GM19324 (cell line): ENCODE measurements at regions not wholly inside any gene's neighbourhood (a gene's known extent, or its start where the extent isn't known, plus 50 kb on each side); places are given as distances from the start of the nearest gene placed in this dataset.
A peak's percentile ranks its signal among the peaks of the same experiment; 100 is the strongest.

ENCODE experiments used
- ATAC-seq: cut with Tn5 transposase; IDR thresholded peaks from one replicate; pipeline ENCODE4 v1.9.1; 2021; ENCODE audit warnings: mild to moderate bottlenecking, moderate library complexity; ENCODE audit not compliant: unreplicated experiment, low FRiP score

DNA sequence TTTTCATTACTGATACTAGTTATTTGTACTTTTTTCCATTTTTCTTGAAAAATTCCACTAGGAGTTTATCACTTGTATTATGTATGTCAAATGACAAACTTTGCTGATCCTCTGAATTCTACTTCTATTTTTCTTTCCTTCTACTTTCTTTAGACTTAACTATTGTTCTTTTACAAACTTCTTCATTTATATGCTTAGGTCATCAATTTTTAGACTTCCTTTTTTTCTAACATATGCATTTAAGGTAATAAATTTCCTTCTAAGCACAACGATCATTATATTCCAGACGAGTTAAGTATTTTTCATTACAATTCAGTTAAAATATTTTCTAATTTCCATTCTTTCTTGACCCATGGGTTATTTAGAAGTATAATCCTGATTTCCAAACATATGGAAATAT lies 240.8 kb downstream of the NHLRC3 start:
- ATAC-seq = no peak

- ATAC-seq = no peak
Observed at GRCh38 chr13:39281539-39282150, 243.4 kb downstream of the NHLRC3 start.

DNA sequence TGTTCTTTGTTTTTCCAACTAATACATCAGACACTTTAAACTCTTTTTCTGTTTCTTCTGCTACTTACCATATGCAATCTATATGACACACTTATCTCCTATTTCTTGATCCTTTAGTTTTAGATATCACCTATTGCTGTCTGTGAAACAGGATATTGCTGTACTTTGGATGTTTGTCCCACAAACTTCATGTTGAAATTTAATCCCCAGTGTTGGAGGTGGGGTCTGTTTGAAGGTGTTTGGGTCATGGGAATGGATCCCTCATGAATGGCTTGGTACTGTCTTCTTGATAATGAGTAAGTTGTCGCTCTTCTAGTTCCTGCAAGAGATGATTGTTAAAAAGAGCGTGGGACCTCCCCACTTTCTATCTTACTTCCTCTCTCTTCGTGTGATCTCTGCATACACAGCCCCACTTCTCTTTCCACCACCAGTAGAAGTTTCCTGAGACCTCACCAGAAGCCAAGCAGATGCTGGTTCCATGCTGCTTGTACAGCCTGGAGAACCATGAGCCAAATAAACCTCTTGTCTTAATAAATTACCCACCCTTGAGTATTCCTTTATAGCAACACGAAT lies 244.2 kb downstream of the NHLRC3 start:
- peak; percentile 84 for ATAC-seq

DNA sequence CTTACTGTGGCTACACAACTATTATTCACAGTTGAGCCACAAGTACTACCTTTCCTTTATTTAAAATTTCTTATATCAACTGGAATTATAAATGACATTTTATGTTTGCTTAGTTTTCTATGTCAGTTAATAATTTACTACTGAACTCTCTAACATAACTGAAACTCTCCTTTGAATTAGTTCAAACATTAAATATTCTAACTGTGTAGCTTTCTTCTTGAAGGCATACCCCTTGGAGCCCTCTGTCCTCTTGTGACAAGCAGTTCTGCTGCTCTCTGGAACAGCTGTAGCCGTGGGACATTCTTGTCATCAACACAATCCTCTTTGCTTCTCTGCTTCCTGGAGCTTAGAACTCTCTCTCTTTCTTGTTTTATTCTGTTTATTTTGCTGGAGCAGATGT lies 244.8 kb downstream of the NHLRC3 start:
- ATAC-seq = peak; percentile 38

DNA sequence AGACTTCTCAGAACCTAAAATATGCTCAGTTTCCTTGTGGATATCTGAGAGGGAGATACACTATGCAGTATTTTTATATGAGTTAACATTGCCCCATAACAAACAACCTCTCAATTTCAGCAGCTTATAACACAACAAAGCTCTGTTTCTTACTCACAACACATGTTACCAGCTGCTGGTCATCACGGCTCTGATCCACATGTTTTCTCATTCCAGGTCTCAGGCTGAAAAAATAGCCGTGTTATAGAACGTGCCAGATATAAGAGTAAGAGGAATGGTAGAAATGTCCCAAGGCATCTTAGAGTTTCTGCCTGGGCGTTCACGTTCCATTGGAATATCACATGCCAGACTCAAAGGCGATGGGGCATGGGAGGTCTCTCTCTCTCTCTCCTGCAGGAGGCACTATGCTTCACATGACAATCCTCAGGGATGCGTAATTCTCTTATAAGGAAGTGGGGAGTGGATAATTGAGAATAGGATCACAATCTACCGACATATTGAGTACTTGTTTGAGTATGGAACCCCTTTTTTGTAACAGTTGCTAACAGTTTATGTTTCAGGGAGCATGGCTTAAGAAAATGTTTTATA lies 246.6 kb downstream of the NHLRC3 start:
- no peak for ATAC-seq
